Activated CD4-positive, alpha-beta memory T cell treated with anti-CD3 and anti-CD28 coated beads, Interleukin-2, amount 10 ng/mL, durations not matched to agents 7 days and 5 days (primary cell): ENCODE measurements at regions not wholly inside any gene's neighbourhood (a gene's known extent, or its start where the extent isn't known, plus 50 kb on each side); places are given as distances from the start of the nearest gene placed in this dataset.

Source experiments
- CTCF ChIA-PET: fragments of 350-600 bp; sonication (Branson Sonifier 250); formaldehyde crosslinking; loops from one replicate; lab custom pipeline; 2021; ENCODE audit warnings: antibody characterized with exemption, inconsistent platforms; lab: Charles Lee
- POLR2A ChIA-PET: fragments of 350-600 bp; sonication (Branson Sonifier 250); formaldehyde crosslinking; loops from one replicate; lab custom pipeline; 2021; ENCODE audit warnings: antibody characterized with exemption; lab: Charles Lee
- DNase-seq: peaks from one replicate; pipeline ENCODE4 v3.0.0-alpha.2; 2020
- H3K27ac Mint-ChIP-seq: one replicate; pipeline ENCODE4 v1.8.0; 2021; ENCODE audit warnings: mild to moderate bottlenecking, mixed read lengths
- H3K27me3 Mint-ChIP-seq: one replicate; pipeline ENCODE4 v1.8.0; 2021; ENCODE audit warnings: mixed read lengths
- H3K36me3 Mint-ChIP-seq: one replicate; pipeline ENCODE4 v1.8.0; 2021; ENCODE audit warnings: low read depth, mixed read lengths
- H3K4me1 Mint-ChIP-seq: one replicate; pipeline ENCODE4 v1.8.0; 2021; ENCODE audit warnings: mixed read lengths
- H3K4me3 Mint-ChIP-seq: one replicate; pipeline ENCODE4 v1.8.0; 2021; ENCODE audit warnings: mild to moderate bottlenecking, mixed read lengths
- H3K9me3 Mint-ChIP-seq: one replicate; pipeline ENCODE4 v1.8.0; 2021; ENCODE audit warnings: mixed read lengths

- no peaks in the 10 kb centered on the region for H3K9me3 Mint-ChIP-seq
- CTCF ChIA-PET: no interaction called here
Observed at GRCh38 chr15:61282661-61283060, 53.6 kb upstream of the RORA start.

GRCh38 chr15:61281328-61281727, 52.2 kb upstream of the RORA start:
- H3K27ac Mint-ChIP-seq: no peak overlapping the region
- no peaks in the 10 kb centered on the region for H3K36me3 Mint-ChIP-seq
- peaks cover 12% of the 10 kb centered on the region for H3K27me3 Mint-ChIP-seq
- CTCF ChIA-PET: no interaction called here
- H3K4me3 Mint-ChIP-seq: no peak overlapping the region
- POLR2A ChIA-PET: no interaction called here
- H3K4me1 Mint-ChIP-seq: no peaks in the 10 kb centered on the region
- no peak for DNase-seq
- H3K9me3 Mint-ChIP-seq: no peaks in the 10 kb centered on the region

More at GRCh38 chr15:61282661-61283060, 53.6 kb upstream of the RORA start:
- Mint-ChIP-seq H3K4me3 (no peak overlapping the region), H3K4me1 (no peaks in the 10 kb centered on the region), H3K27me3 (peaks cover 17% of the 10 kb centered on the region), H3K27ac (no peak overlapping the region), H3K36me3 (no peaks in the 10 kb centered on the region)
- POLR2A ChIA-PET: no interaction called here
- no peak for DNase-seq
